HEK293T (cell line): ENCODE measurements at regions not wholly inside any gene's neighbourhood (a gene's known extent, or its start where the extent isn't known, plus 50 kb on each side); places are given as distances from the start of the nearest gene placed in this dataset.
"Not testable (repeated sequence)": the region's sequence is repeated elsewhere in the genome, so short reads cannot be mapped to it uniquely, and the experiment has no call there.

Source experiments
- CTCF ChIA-PET: fragments of 350-600 bp; formaldehyde crosslinking; extraction: SDS; loops from one replicate; lab custom pipeline; 2021; ENCODE audit warnings: antibody characterized with exemption, inconsistent platforms; lab: Yijun Ruan, JAX
- POLR2A ChIA-PET: fragments of 350-600 bp; formaldehyde crosslinking; extraction: SDS; loops from one replicate; lab custom pipeline; 2020; ENCODE audit warnings: antibody characterized with exemption, inconsistent platforms; lab: Yijun Ruan, JAX
- DNase-seq: peaks from one replicate; pipeline ENCODE4 v3.0.0; 2012; ENCODE audit warnings: mixed read lengths; ENCODE audit errors: extremely low spot score
- ARNT ChIP-seq: fragments of 450-650 bp; IDR thresholded peaks from 2 replicates; pipeline ENCODE4 v1.6.1; 2017; ENCODE audit warnings: mild to moderate bottlenecking
- BHLHE40 ChIP-seq: fragments of 450-650 bp; IDR thresholded peaks from 2 replicates; pipeline ENCODE4 v1.6.1; 2016; ENCODE audit warnings: mild to moderate bottlenecking, moderate library complexity, borderline replicate concordance
- CTBP1 ChIP-seq: fragments of 450-650 bp; IDR thresholded peaks from 2 replicates; pipeline ENCODE4 v1.6.1; 2016; ENCODE audit warnings: borderline replicate concordance
- ELF4 ChIP-seq: fragments of 450-650 bp; IDR thresholded peaks from 2 replicates; pipeline ENCODE4 v1.6.1; 2017; ENCODE audit warnings: antibody characterized with exemption
- FOXA1 ChIP-seq: fragments of 450-650 bp; IDR thresholded peaks from 2 replicates; pipeline ENCODE4 v1.6.1; 2016; ENCODE audit warnings: mild to moderate bottlenecking
- FOXK2 ChIP-seq: fragments of 450-650 bp; IDR thresholded peaks from 2 replicates; pipeline ENCODE4 v1.6.1; 2016; ENCODE audit warnings: mild to moderate bottlenecking
- FOXM1 ChIP-seq: fragments of 450-650 bp; IDR thresholded peaks from 2 replicates; pipeline ENCODE4 v1.6.1; 2017; ENCODE audit warnings: mild to moderate bottlenecking, borderline replicate concordance
- HDGF ChIP-seq: fragments of 450-650 bp; IDR thresholded peaks from 2 replicates; pipeline ENCODE4 v1.6.1; 2017; ENCODE audit warnings: antibody characterized with exemption, borderline replicate concordance
- L3MBTL2 ChIP-seq: fragments of 450-650 bp; conservative IDR thresholded peaks from 2 replicates; pipeline ENCODE4 v1.6.1; 2016; ENCODE audit warnings: mild to moderate bottlenecking
- LEF1 ChIP-seq: fragments of 450-650 bp; IDR thresholded peaks from 2 replicates; pipeline ENCODE4 v1.6.1; 2017; ENCODE audit warnings: mild to moderate bottlenecking, borderline replicate concordance
- NFRKB ChIP-seq: fragments of 450-650 bp; IDR thresholded peaks from 2 replicates; pipeline ENCODE4 v1.6.1; 2016; ENCODE audit warnings: mild to moderate bottlenecking, moderate library complexity
- PKNOX1 ChIP-seq: fragments of 450-650 bp; IDR thresholded peaks from 2 replicates; pipeline ENCODE4 v1.6.1; 2016
- SP1 ChIP-seq: fragments of 450-650 bp; IDR thresholded peaks from 2 replicates; pipeline ENCODE4 v1.6.1; 2017
- SUZ12 ChIP-seq: fragments of 450-650 bp; IDR thresholded peaks from 2 replicates; pipeline ENCODE4 v1.6.1; 2016; ENCODE audit warnings: mild to moderate bottlenecking
- TARDBP ChIP-seq: fragments of 450-650 bp; IDR thresholded peaks from 2 replicates; pipeline ENCODE4 v1.6.1; 2016
- ZNF384 ChIP-seq: fragments of 450-650 bp; IDR thresholded peaks from 2 replicates; pipeline ENCODE4 v1.6.1; 2016

DNA sequence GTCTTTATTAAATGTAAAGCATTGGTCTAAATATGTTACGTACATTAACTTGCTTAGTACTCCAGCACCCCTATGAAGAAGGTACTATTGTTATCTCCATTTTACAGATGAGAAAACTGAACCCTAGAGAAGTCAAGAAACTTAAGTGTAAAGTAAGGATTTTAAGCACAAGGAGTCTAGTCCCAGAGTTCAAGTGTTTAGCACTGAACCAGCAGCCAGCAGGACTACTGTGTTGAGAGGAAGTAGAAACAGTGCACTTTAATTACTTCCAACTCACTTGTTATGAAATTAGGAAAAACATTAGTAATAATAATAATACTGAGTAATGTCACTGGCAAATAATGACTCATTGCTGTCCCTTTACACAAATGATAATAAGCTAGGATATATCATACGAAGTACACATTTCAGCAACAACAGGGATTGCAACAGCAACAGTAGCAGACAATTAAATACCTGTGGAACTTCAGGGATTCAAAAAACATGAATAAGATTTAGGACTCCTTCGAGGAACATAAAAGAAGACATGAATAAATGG, 548.1 kb upstream of the HS3ST1 start:
- CTCF ChIA-PET = no interaction called here
- DNase-seq = no peak
- POLR2A ChIA-PET = no interaction called here
- TF ChIP-seq SP1 (no peak), L3MBTL2 (no peak), NFRKB (no peak), ELF4 (no peak), FOXA1 (no peak), PKNOX1 (no peak), CTBP1 (no peak), FOXM1 (no peak), TARDBP (no peak), ARNT (no peak), SUZ12 (no peak), BHLHE40 (no peak), LEF1 (no peak), FOXK2 (no peak), ZNF384 (no peak), HDGF (no peak)

DNA sequence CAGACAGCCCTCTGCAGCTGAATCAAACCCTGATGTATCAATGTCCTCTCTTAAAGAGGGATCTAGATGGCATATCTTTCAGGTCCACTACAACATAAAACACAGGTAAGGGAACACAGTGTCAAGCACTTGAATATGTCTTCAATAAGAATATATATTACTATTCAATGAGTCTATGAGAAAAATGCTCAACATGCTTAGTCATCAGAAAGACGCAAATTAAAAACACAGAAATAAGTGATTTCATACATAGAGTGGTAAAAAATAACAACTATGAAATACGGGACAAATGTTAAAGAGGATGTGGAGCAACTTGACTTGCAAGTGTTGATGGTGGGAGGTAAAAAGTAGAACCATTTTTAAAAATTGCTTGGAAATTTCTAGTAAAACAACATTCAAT, 544.6 kb upstream of the HS3ST1 start:
- TF ChIP-seq CTBP1 = no peak
- no peak for TF ChIP-seq HDGF
- no peak for TF ChIP-seq ELF4
- TF ChIP-seq LEF1 = no peak
- TF ChIP-seq FOXK2 = no peak
- TF ChIP-seq ARNT = no peak
- TF ChIP-seq TARDBP = no peak
- TF ChIP-seq ZNF384 = no peak
- no peak for TF ChIP-seq SP1
- no peak for TF ChIP-seq FOXM1
- CTCF ChIA-PET = no interaction called here
- DNase-seq = no peak
- POLR2A ChIA-PET = no interaction called here

DNA sequence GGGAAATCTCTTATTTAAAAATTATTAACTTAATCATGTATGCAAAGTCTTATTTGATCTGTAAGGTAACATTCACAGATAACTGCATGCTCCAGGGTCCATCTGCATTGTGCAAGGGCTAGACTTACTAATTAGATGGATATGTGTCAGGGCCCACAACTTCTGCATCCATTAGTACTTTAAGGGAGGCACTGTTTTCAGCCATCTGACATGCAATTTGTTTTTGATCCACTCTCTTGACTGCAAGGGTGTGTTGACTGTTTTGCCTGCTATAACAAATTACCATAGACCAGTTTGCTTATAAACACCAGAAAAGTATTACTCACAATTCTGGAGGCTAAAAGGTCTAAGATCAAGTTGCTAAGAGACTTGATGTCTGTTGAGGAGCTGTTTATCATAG, 542.1 kb upstream of the HS3ST1 start:
- no peak for TF ChIP-seq NFRKB
- no peak for TF ChIP-seq CTBP1
- TF ChIP-seq ZNF384 = no peak
- TF ChIP-seq FOXM1 = no peak
- no peak for TF ChIP-seq FOXK2
- TF ChIP-seq ELF4 = no peak
- TF ChIP-seq HDGF = no peak
- TF ChIP-seq L3MBTL2 = no peak
- CTCF ChIA-PET = no interaction called here
- DNase-seq = no peak

GRCh38 chr4:11966782-11967181, 538.1 kb upstream of the HS3ST1 start:
- DNase-seq = no peak
- ChIA-PET CTCF (no interaction called here), POLR2A (no interaction called here)
- TF ChIP-seq PKNOX1 (no peak), HDGF (no peak), FOXM1 (no peak), ELF4 (no peak), NFRKB (no peak), ARNT (no peak), ZNF384 (no peak), TARDBP (no peak), SP1 (no peak), FOXK2 (no peak), SUZ12 (no peak), CTBP1 (no peak), L3MBTL2 (no peak), FOXA1 (no peak), LEF1 (no peak), BHLHE40 (no peak)

More for the DNA sequence above, 542.1 kb upstream of the HS3ST1 start:
- POLR2A ChIA-PET = no interaction called here

- ChIA-PET POLR2A (no interaction called here), CTCF (no interaction called here)
- TF ChIP-seq TARDBP (no peak), BHLHE40 (no peak), LEF1 (no peak), PKNOX1 (no peak), ZNF384 (no peak), CTBP1 (no peak), SUZ12 (no peak), ARNT (no peak), FOXA1 (no peak), NFRKB (no peak), FOXK2 (no peak), SP1 (no peak), HDGF (no peak)
- DNase-seq = peak; percentile 9
Measured at GRCh38 chr4:11954093-11954492, 525.4 kb upstream of the HS3ST1 start.

GRCh38 chr4:11949355-11949754, 520.7 kb upstream of the HS3ST1 start:
- CTCF ChIA-PET = no interaction called here
- POLR2A ChIA-PET = no interaction called here
- no peak for DNase-seq
- no peak for TF ChIP-seq FOXM1

DNA sequence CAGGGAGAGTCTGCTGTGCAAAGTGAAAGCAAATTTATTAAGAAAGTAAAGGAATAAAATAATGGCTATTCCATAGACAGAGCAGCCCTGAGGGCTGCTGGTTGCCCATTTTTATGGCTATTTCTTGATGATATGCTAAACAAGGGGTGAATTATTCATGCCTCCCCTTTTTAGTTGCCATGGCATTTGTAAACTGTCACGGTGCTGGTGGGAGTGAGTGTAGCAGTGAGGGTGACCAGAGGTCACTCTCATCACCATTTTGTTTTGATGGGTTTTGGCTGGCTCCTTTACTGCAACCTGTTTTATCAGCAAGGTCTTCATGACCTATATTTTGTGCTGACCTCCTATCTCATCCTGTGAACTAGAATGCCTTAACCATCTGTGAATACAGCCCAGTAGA, 518.9 kb upstream of the HS3ST1 start:
- POLR2A ChIA-PET, DNase-seq, CTCF ChIA-PET: not testable (repeated sequence)
